Stimulated activated naive CD8-positive, alpha-beta T cell treated with anti-CD3 and anti-CD28 coated beads, Interleukin-15, amount 100 ng/mL, for 72 hours (primary cell): ENCODE measurements at regions not wholly inside any gene's neighbourhood (a gene's known extent, or its start where the extent isn't known, plus 50 kb on each side); places are given as distances from the start of the nearest gene placed in this dataset.

Source experiments
- ATAC-seq: fragments of 150-1000 bp; cut with Tn5 transposase; 2 replicates; pipeline ENCODE4 v1.10.0; 2021; ENCODE audit warnings: mild to moderate bottlenecking, moderate library complexity
- DNase-seq, 2 donors: peaks; one replicate each; pipeline ENCODE4 v3.0.0; 2021 to 2022
- H3K27ac Mint-ChIP-seq, 2 donors: one replicate each; pipeline ENCODE4 v1.8.0; 2022; ENCODE audit warnings: mild to moderate bottlenecking in 2 of 2, mixed read lengths in 2 of 2, moderate library complexity in 2 of 2
- H3K27me3 Mint-ChIP-seq: one replicate; pipeline ENCODE4 v1.8.0; 2022; ENCODE audit warnings: mixed read lengths
- H3K4me1 Mint-ChIP-seq: one replicate; pipeline ENCODE4 v1.8.0; 2022; ENCODE audit warnings: mild to moderate bottlenecking, mixed read lengths
- H3K4me3 Mint-ChIP-seq, 2 donors: one replicate each; pipeline ENCODE4 v1.8.0; 2022; ENCODE audit warnings: mild to moderate bottlenecking in 2 of 2, mixed read lengths in 2 of 2, moderate library complexity in 1 of 2
- H3K9me3 Mint-ChIP-seq, 2 donors: one replicate each; pipeline ENCODE4 v1.8.0; 2022; ENCODE audit warnings: mixed read lengths in 2 of 2

- no peaks in the 10 kb centered on the region for H3K4me1 Mint-ChIP-seq
- DNase-seq (no peak), ATAC-seq (no peak)
- H3K27ac Mint-ChIP-seq: no peak overlapping the region
- peaks cover 10% of the 10 kb centered on the region for H3K27me3 Mint-ChIP-seq
- H3K4me3 Mint-ChIP-seq: no peak overlapping the region
- H3K9me3 Mint-ChIP-seq: peaks cover 0 to 24% of the 10 kb centered on the region in 2 donors
Observed at GRCh38 chr2:67346718-67347407, 50.3 kb upstream of the ETAA1 start.
